HG03469 (cell line): ENCODE measurements at regions not wholly inside any gene's neighbourhood (a gene's known extent, or its start where the extent isn't known, plus 50 kb on each side); places are given as distances from the start of the nearest gene placed in this dataset.

Experiments used
- ATAC-seq: cut with Tn5 transposase; IDR thresholded peaks from one replicate; pipeline ENCODE4 v1.9.1; 2021; ENCODE audit warnings: mild to moderate bottlenecking, moderate library complexity, moderate number of reproducible peaks; ENCODE audit not compliant: unreplicated experiment

DNA sequence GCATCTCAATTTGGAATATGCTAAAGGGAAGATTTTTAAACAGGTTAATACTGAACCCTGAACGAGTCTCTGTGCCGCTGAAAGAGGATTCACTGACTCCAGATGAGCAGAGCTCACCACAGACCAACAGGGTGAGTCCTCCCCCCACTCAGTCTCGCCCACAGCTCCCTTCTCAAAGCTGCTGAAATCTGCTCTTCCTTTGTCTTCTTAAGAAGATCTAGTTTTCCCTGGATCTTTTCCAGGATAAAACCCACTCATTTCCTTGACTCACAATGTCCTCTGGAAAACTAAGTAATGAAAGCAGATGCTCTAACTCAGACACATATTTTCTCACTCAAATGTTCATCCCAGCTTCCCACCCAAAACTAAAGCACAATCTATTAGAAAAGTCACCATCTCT, 447.0 kb upstream of the PKN2 start:
- no peak for ATAC-seq

DNA sequence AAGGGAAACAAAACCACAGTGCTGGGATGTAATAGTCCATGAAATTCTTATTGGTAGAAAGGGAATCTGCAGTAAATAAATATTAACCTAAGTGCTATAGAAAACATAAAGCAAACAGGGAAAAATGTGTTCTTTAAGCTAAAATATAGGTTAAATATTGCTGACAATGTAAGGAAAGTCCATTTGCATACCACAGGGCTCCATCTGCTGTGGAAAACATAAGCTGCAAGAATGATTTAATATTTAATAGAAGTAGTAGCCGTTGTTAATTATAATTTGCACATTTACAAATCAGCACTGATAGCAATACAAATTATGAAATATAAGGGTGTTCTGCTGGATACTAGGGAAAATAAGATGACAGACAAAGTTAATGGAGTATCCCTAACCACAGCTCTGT, 444.9 kb upstream of the PKN2 start:
- ATAC-seq, result no peak

DNA sequence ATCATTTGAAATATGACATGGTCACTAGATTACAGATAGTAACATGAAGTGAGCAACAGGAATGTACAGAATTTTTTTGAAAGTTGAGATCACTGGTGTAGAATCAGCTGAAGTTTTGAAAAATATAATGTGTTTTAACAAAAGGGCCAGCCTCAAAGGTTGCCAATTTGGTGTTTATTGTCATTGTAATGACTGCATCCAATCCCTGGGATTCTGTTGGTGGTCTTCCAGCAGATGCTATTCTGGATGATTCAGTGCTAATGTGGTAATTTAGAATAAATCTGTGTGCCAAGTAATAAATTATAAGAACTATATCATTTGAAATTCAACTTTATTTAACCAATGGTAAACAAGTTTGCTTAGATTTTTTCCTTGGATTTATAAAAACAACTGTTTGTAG, 436.4 kb upstream of the PKN2 start:
- ATAC-seq, result no peak

DNA sequence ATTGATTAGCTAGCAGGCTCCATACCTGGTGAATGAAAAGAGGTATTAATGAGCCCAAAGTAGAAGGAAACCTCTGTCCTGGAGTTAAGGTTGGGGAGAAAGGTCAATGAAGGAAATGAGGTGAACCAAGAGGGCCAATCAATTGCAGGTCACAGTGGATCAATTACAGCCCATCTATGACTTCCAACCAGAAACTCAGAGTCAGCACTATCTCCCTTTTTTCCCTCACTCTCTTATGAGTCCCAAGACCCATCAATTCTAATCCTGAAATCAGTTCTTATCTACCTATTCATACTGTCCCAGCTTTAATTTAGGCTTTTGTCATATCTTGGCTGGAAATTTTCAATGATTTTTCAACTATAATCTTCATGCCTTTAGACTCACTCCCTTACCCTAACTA, 433.2 kb upstream of the PKN2 start:
- ATAC-seq, result no peak

DNA sequence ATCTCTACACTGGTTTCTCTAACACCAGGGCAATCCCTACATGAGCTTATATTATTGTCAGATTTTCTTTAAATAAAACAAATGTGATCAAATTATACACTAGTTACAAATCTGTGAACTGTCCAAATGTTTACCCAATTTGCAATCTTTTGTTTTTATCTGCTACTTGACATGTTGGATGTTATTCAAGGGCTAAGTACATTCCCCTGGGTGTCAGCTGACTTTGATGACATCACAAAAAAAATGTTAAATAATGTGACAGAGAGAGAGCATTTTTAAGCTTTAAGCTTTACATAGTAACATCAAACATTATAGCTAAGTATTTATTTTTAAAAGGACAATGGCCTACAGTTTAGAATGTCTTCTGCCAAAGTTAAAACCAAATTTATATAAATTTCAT, 431.3 kb upstream of the PKN2 start:
- ATAC-seq, result no peak

DNA sequence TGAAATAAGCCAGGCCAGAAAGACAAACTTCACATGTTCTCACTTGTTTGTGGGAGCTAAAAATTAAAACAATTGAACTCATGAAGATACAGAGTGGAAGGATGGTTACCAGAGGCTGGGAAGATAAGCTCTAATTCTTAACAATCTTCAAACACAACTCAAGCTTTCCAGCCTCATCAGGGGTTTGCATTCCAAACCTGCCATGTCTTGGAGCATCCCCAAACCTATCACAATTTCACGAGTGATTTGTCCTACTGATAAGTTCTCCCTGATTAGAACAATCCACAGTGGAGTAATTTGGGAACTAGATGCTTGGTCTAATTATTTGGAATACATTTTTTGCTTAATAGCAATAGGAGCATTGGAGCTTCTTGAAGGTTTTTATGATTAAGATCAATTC, 418.5 kb upstream of the PKN2 start:
- no peak for ATAC-seq

DNA sequence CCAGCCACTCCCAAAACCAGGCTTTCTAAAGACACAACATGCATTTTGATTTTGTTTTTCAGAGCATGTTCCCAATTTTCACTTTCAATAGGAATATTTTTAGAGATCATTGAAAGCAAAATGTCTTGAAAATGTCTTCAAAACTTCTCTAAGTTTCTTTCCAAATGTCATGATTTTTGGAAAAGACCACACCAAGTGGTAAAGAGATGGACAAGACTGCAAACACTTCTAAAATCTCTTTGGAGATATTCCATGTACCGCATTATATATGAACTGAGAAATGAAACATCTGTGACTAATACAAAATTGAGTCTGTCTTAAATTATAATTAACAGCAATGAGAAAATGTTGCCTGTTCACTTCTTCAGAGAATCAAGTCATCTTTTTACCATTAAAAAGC, 418.0 kb upstream of the PKN2 start:
- ATAC-seq, result no peak

DNA sequence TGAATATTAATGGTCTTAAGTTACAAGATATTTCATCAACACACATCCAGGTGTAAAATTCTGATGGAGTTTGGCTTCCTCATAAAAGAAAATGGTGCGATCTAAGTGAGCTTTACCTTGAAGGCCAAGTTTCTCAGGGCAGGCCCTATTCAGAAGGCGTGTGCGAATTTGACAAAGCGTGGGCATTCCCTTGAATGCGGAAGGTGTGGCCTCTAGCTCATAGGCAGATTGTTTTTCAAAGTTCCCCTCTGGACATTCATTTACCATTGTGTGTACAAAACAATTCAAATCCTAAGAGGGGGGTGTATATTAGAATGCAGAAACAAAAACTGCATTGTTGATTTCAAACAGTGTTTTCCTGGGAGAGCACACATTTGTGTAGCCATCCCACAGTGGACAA, 411.9 kb upstream of the PKN2 start:
- no peak for ATAC-seq

DNA sequence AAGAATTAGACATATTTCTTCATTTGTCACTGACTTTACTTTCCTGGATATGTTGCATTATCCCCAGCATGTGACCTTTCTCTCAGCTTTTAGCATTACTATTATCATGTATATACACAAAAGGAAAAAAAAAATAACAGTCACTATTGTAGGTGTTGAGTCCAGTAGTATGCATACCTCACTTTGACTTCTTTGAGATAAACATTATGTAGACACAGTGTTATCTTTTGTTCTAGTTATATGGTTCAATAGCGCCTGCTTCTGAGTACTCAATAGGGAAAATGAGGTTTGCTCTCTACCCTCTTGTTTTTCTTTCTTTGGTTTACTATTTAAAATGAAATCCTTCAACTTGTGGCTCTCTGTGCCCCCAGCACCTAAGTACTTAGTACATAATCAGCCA, 409.6 kb upstream of the PKN2 start:
- no peak for ATAC-seq

DNA sequence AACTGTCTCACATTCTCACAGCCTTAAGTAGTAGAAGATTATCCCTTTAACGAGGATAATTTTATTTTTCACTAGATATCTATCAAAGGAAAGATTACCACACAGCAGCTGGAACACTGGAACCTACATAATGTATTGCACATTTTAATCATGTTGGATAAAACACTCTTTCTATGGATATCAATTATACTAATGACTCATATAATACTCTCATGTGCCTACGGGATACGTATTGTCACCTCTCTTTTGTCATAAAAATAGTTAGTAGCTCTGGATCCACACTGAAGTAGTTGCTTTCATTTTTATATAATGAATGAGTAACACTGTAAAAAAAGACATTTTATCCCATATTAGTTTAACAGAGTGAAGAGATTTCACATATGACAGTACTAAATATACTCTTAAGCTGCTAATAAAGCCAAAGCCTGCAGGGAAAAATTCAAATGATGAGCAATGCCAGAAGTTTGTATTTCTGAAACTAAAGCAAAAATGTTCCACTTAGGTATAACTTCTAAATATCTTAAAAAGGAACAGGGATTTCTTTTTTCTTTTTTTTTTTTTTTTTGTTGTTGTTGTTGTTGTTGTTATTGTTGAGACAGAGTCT, 408.7 kb upstream of the PKN2 start:
- ATAC-seq, result no peak

DNA sequence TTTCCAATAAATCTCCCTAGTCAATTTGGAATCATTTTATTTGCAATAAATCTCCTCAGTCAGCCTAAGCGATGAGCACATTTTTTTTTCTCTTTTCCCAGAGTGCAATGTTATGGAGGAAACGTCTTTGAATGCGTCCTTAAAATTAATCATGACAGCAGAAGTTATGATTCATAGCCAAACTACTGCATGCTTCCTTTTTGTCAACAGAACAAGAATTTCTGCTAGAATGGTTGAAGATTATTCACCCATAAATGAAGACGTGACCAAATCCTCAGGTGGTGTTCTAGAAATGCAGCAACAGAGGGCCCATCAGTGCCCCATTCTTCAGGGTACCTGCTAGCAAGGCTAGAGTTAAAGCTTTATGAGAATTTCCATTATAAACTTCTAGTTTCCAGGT, 407.9 kb upstream of the PKN2 start:
- ATAC-seq, result no peak

DNA sequence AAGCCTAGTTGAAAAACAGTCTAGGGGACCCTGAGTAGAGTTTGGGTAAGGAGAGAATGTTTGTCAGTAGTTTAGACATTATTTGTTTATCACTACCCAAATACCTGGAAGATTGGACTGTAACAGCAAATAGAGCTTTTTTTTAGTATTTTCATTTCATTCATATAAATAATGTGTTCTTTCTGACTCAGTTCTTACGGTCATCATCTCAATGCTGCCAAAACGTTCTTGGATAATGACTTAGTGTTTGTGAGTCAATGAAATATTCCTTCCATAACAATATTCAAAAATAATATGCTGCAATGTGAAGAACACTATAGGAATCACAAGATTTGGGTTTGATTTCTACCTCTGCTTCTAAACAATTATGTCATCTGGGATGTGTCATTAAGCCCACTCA, 400.0 kb upstream of the PKN2 start:
- no peak for ATAC-seq

DNA sequence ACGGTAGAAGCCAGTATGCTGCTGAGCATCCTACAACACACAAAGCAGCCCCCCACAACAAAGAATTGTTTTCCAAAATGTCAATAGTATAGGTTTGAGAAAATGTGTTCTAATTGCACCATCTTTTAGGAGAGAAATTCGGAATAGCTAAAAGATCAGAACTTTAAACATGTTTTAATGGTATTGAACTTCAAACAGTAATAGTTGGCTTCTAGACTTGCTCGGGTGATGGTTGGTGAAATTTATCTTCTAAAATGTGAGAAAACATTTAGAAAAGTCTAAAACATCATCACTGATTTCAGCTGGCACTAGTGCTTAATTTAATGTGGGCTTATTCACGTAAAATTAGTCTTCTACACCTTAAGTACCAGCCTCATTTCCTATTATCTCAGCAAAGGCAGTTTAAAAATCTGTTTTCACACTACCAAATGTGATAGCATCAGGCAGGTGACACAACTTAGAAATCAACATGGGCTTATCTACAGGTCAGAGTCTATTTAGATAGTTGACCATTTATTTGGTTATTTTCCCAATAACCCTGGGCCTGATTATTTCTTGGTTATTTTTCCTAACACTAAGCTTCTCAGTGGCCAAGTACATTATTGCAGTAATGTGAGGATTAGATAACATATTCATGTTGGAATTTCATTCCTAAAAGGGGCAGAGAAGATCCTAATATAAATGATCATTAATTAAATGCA, 399.3 kb upstream of the PKN2 start:
- no peak for ATAC-seq

DNA sequence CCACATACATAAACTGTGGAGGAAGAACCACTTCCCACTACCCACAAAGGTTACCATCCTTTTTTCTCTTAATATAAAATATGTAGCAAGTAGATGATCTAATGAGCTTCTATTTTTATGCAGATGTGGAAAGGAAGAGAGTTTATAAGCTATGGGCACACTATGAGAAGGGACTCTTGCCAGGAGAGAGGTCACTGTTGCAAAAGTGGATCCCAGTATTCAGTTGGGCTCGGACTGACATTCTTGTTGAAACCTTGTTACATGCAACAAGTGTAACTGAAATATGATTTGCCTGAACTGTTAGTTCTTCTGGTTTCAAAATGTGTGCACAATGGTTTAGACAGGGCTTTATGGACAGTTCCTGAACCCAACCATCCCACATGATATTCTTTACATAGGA, 397.4 kb upstream of the PKN2 start:
- no peak for ATAC-seq

DNA sequence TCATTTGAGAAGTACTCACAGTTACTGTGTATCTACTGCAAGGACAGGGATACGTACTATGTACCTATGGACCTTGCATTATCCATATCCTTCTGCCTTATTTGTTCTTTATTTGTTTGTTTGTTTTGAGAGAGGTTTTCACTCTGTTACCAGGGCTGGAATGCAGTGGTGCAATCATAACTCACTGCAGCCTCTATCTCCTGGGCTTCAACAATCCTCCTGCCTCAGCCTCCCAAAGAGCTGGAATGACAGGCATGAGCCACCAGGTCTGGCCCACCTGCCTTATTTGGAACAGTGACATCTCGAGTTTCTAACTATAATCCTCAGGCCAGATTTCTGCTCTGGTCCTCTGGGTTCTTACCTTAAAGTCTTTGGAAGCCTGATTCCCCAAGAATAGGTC, 395.5 kb upstream of the PKN2 start:
- no peak for ATAC-seq

DNA sequence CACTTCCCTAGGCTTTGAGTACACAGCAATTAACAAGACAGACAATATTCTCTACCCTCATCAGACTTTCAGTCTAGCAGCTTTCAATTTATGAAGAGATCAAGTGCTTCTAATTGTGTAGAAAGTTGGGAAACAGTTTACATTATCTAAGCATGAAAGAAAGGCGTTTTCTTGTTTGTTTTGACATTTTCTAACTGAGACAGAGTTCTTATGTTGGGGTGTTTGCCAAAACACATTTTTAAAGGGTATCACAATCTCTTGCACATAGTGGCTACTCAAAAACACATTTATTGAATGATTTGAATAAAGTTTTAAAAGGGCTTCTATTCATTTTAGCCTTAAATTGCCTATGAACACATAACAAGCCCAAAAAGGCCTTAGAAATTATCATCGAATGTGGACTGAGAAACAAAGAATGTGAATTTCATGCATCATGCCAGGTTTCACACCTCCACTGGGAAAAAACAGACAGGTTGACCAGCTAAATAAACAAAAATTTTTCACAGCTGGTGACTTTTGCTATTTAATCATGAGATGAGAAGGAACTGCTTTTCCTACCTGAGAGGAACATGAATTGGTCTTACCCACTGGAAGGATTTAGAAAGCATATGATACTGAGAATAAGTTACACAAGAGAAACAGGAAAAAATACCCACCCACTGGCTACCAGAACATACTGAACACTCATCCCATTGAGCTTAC, 394.5 kb upstream of the PKN2 start:
- ATAC-seq, result no peak

DNA sequence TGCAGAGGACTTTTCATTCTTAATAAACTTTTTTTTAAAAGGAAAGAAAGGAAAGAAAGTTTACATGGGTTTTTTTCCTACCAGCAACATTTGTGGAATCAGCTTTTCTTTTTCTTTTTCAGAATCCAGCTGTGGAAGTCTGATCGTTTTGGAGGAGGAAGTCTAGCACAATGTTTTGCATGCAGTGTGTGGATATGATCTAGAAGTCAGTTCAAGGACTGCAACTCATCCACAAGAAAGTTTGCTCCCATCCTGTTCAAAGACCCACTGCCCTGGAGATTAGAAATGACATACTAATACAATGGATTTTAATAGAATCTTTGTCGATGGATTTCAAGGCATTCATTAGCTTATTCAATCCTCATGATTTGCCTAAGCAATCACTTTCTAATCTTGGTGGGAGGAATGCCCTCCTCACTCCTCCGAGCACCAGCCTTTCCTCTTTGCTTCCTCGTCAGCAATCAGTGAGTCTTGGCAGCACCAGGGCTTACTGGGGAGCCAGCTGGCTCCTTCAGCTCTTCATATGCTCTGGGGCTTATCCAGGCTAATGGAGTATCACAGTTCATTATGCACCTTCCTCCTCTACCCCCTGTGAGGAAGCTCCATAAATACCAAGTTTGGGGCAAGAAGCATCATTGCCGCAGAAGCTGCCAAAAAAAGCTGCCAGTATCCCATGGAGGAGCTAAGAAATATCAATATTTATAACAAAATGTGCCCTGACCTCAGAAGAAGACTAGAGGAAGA, 392.3 kb upstream of the PKN2 start:
- ATAC-seq, result no peak

DNA sequence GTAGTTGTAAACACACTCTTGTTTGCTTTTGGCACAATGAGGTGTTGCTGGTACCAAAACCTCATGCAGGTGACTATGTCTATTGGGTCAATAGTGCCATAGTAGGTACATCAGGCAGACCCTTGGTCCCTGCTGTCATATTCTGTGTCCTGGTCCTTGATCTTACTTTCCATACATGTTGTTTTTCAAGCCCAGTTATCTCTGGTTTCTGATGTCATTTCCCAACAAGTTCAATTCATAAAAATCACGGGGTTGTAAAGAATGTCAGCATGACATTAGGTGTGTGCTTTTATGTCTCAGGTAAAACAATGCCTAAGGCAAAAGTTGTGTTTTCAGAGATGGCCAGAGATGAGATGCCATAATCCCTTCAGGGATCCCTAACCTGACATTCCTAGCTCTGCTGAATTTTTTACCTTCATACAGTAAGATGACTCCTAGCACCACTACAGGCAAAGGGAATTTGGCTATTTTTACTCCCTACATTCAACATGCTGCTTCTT, 390.3 kb upstream of the PKN2 start:
- no peak for ATAC-seq

DNA sequence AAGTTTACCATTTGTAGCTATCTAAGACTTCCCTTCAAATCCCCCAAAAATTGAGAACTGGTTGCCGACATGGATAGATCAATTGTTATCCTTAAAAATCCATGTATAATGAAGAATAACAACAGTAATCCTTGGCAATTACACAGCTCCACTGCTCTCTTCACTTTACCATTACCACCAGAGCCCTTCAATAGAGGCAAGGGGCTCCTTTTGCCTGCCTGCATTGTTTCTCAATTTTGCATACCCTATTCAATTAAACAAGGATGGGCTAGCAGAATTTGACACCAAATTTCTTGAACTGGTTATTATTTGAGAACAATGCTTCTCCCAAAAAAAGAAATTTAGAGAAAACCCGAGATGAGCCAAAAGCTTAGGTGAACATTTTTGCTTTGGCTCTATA, 387.8 kb upstream of the PKN2 start:
- ATAC-seq, result no peak

DNA sequence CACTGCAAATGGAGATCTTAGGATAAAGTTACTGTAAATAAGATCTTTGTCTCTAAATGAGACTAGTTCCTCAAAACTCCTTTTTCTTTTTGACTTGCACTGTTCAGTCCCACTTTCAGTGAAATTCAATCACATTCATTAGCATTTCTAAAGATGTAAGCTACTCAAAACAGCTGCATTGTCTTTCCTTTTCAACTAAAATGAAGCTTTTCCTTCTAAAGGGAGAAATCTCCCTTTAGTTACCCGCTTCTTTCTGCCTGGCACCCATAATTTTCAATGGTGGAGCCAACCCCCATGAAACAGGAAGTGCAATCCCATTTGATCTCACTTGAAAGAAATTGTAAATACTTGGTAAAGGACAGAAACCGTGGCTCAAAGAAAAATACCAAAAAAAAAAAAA, 387.4 kb upstream of the PKN2 start:
- no peak for ATAC-seq

DNA sequence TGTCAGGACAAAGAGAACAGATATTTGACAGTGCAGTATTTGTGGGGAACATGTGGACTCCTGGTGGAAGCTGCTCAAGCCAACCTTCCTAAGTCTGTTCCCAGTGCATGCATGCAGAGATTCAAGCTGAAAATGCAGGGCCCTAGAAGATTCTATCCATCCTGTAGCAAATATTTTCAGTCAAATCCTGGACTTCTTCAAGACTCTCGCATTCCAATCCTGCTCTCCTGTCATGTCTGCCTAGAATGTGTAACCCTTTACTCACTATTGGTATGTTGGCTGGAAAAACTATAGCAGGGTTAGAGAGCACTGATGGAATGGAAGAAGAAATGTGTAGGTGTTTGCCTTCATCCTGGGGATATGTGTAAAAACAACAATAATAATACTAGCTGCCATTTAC, 385.6 kb upstream of the PKN2 start:
- no peak for ATAC-seq
